ENCODE measurements at regions not wholly inside any gene's neighbourhood (a gene's known extent, or its start where the extent isn't known, plus 50 kb on each side); places are given as distances from the start of the nearest gene placed in this dataset.

- Mint-ChIP-seq H3K36me3 (ENCODE audit: low read depth) (no peaks in the 10 kb centered on the region), H3K27ac (no peak overlapping the region), H3K4me3 (no peak overlapping the region), H3K9me3 (peaks cover 5% of the 10 kb centered on the region), H3K27me3 (ENCODE audit: low read depth) (no peaks in the 10 kb centered on the region), H3K4me1 (peaks cover 10% of the 10 kb centered on the region)
- TF ChIP-seq, protein P1, sequence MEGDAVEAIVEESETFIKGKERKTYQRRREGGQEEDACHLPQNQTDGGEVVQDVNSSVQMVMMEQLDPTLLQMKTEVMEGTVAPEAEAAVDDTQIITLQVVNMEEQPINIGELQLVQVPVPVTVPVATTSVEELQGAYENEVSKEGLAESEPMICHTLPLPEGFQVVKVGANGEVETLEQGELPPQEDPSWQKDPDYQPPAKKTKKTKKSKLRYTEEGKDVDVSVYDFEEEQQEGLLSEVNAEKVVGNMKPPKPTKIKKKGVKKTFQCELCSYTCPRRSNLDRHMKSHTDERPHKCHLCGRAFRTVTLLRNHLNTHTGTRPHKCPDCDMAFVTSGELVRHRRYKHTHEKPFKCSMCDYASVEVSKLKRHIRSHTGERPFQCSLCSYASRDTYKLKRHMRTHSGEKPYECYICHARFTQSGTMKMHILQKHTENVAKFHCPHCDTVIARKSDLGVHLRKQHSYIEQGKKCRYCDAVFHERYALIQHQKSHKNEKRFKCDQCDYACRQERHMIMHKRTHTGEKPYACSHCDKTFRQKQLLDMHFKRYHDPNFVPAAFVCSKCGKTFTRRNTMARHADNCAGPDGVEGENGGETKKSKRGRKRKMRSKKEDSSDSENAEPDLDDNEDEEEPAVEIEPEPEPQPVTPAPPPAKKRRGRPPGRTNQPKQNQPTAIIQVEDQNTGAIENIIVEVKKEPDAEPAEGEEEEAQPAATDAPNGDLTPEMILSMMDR (IDR thresholded peaks at IDR 0.05; ENCODE audit: unreplicated experiment in 3 of 3) = no peak
Measured at GRCh38 chr4:141501395-141501794, 135.0 kb upstream of the IL15 start.

- TF ChIP-seq, protein P1 (IDR thresholded peaks at IDR 0.05; ENCODE audit: unreplicated experiment in 3 of 3) = no peak
- peaks cover 8% of the 10 kb centered on the region for H3K9me3 Mint-ChIP-seq
- no peaks in the 10 kb centered on the region for H3K36me3 Mint-ChIP-seq (ENCODE audit: low read depth)
- peaks cover 10% of the 10 kb centered on the region for H3K4me1 Mint-ChIP-seq
- H3K27me3 Mint-ChIP-seq (ENCODE audit: low read depth) = no peaks in the 10 kb centered on the region
- H3K4me3 Mint-ChIP-seq = no peak overlapping the region
- H3K27ac Mint-ChIP-seq = peak overlapping the region in 1 of 3 experiments; percentile 37
Measured at GRCh38 chr4:141501931-141502330, 134.5 kb upstream of the IL15 start.

GRCh38 chr4:141502755-141503154 lies 133.6 kb upstream of the IL15 start:
- TF ChIP-seq, protein P1 (IDR thresholded peaks at IDR 0.05; ENCODE audit: unreplicated experiment in 3 of 3) = no peak

DNA sequence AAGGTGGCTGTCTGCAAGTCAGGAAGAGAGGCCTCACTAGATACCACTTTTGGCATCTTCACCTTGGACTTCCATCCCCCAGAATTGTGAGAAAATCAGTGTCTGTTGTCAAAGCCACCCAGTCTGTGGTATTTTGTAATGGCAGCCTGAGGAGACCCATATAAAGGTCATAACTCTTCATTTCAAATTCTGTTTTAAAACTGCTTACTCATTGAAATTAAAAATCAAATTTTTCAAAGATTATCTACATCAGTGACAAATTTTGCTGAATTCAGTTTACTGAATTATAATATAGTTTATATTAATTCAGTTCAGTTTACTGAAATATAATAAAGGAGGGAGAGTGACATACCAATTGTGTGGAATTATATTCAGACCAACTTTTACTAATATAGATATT lies 133.1 kb upstream of the IL15 start:
- no peak overlapping the region for H3K4me3 Mint-ChIP-seq
- TF ChIP-seq, protein P1 (IDR thresholded peaks at IDR 0.05; ENCODE audit: unreplicated experiment in 3 of 3) = no peak
- H3K4me1 Mint-ChIP-seq = peaks cover 10% of the 10 kb centered on the region
- no peaks in the 10 kb centered on the region for H3K27me3 Mint-ChIP-seq (ENCODE audit: low read depth)
- no peak overlapping the region for H3K27ac Mint-ChIP-seq
- H3K36me3 Mint-ChIP-seq (ENCODE audit: low read depth) = no peaks in the 10 kb centered on the region
- peaks cover 13% of the 10 kb centered on the region for H3K9me3 Mint-ChIP-seq

More at GRCh38 chr4:141502755-141503154, 133.6 kb upstream of the IL15 start:
- peaks cover 10% of the 10 kb centered on the region for H3K4me1 Mint-ChIP-seq
- H3K4me3 Mint-ChIP-seq = no peak overlapping the region
- H3K9me3 Mint-ChIP-seq = peaks cover 10% of the 10 kb centered on the region
- H3K27ac Mint-ChIP-seq = no peak overlapping the region
- H3K27me3 Mint-ChIP-seq (ENCODE audit: low read depth) = no peaks in the 10 kb centered on the region
- no peaks in the 10 kb centered on the region for H3K36me3 Mint-ChIP-seq (ENCODE audit: low read depth)

- TF ChIP-seq, protein P1 (IDR thresholded peaks at IDR 0.05; ENCODE audit: unreplicated experiment in 3 of 3) = no peak
- no peak overlapping the region for H3K4me3 Mint-ChIP-seq
Measured at GRCh38 chr4:141511055-141511454, 125.3 kb upstream of the IL15 start.

DNA sequence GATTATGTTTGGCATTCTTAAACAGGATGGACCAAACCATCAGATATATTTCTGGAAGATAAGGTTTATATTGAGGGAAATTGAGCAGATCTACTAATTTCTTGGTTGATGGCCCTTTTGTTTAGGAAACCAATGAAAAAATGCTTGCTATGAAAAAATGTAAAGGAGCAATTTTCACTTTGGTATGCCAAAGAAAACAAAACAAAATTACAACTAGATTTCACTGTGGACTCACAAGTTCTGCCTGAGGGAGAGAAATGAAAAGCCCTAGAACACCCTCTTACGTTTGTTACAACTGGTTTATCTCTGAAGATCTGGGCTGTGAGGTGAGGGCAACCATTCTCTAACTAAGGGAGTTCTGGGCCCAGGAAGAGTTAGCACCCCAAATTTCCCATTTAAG lies 122.5 kb upstream of the IL15 start:
- no peak overlapping the region for H3K27ac Mint-ChIP-seq
- H3K9me3 Mint-ChIP-seq = peaks cover 5% of the 10 kb centered on the region
- H3K4me1 Mint-ChIP-seq = no peaks in the 10 kb centered on the region
- H3K36me3 Mint-ChIP-seq (ENCODE audit: low read depth) = no peaks in the 10 kb centered on the region
- no peaks in the 10 kb centered on the region for H3K27me3 Mint-ChIP-seq (ENCODE audit: low read depth)
- H3K4me3 Mint-ChIP-seq = no peak overlapping the region
- TF ChIP-seq, protein P1 (IDR thresholded peaks at IDR 0.05; ENCODE audit: unreplicated experiment in 3 of 3) = no peak

More at GRCh38 chr4:141511055-141511454, 125.3 kb upstream of the IL15 start:
- H3K27me3 Mint-ChIP-seq (ENCODE audit: low read depth) = no peaks in the 10 kb centered on the region
- H3K36me3 Mint-ChIP-seq (ENCODE audit: low read depth) = no peaks in the 10 kb centered on the region
- no peaks in the 10 kb centered on the region for H3K4me1 Mint-ChIP-seq
- H3K9me3 Mint-ChIP-seq = peaks cover 21% of the 10 kb centered on the region
- no peak overlapping the region for H3K27ac Mint-ChIP-seq
